ENCODE measurements at regions not wholly inside any gene's neighbourhood (a gene's known extent, or its start where the extent isn't known, plus 50 kb on each side); places are given as distances from the start of the nearest gene placed in this dataset.

DNA sequence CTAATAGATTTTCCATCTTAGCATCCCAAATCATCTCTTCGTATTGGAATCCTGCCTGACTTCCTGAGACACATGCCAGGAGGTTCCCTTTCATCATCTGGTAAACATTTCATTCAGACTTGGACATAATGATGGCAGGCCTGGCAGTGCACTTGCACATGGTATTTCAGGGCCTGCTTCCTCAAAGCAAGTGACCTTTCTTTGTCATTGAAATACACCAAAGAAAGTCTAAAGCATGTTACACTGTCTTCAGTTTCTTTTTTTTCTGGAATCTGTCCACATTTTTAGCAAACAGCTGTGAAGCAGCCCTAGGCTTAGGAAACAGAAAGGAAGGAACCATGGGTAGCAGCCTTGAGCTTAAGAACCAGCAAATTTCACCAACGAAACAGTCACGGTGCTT lies 205.9 kb upstream of the VCX start:
- H3K36me3 ChIP-seq, result no peaks in the 10 kb centered on the region
- DNase-seq, result no peak
- H3K4me3 ChIP-seq, result no peak overlapping the region
- peaks cover 0 to 15% (median 0%) of the 10 kb centered on the region in 12 donors for H3K9me3 ChIP-seq
- no peak for TF ChIP-seq POLR2A (IDR thresholded peaks at IDR 0.05)
- TF ChIP-seq, protein P1, sequence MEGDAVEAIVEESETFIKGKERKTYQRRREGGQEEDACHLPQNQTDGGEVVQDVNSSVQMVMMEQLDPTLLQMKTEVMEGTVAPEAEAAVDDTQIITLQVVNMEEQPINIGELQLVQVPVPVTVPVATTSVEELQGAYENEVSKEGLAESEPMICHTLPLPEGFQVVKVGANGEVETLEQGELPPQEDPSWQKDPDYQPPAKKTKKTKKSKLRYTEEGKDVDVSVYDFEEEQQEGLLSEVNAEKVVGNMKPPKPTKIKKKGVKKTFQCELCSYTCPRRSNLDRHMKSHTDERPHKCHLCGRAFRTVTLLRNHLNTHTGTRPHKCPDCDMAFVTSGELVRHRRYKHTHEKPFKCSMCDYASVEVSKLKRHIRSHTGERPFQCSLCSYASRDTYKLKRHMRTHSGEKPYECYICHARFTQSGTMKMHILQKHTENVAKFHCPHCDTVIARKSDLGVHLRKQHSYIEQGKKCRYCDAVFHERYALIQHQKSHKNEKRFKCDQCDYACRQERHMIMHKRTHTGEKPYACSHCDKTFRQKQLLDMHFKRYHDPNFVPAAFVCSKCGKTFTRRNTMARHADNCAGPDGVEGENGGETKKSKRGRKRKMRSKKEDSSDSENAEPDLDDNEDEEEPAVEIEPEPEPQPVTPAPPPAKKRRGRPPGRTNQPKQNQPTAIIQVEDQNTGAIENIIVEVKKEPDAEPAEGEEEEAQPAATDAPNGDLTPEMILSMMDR (IDR thresholded peaks at IDR 0.05), result no peak
- no peak overlapping the region for H3K27ac ChIP-seq
- H3K27me3 ChIP-seq, result no peaks in the 10 kb centered on the region
- intact Hi-C loops (cut with DNase I), result no loop called here
- no peaks in the 10 kb centered on the region for H3K4me1 ChIP-seq
- ATAC-seq, result no peak
- 59 to 62% (median 60%) methylated on average over 3 of the region's 3 CpGs for WGBS, 4 donors

DNA sequence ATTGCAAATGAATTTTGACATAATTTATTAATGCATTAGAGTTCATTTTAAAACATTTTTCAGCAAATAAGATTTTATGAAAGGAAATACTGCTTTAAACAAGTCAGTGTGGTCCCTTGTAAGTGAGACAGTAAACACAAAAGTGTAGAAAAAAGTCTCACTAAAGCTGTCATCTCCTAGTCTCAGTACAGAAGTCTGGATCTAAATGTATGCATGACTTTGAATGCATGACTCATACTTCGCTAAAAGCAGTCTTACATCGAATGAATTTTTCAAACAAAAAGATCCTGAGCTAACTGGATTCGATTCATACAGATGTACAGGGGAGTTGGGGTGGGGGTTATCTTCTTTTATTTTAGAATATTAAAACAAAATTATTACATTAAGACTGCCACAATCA lies 207.4 kb upstream of the VCX start:
- 64 to 82% (median 76%) methylated on average over 3 of the region's 3 CpGs for WGBS, 4 donors
- TF ChIP-seq, protein P1 (IDR thresholded peaks at IDR 0.05), result no peak
- TF ChIP-seq POLR2A (IDR thresholded peaks at IDR 0.05), result no peak
- H3K36me3 ChIP-seq, result no peaks in the 10 kb centered on the region
- DNase-seq (no peak), ATAC-seq (no peak)
- intact Hi-C loops (cut with DNase I), result no loop called here
- no peak overlapping the region for H3K4me3 ChIP-seq
- H3K4me1 ChIP-seq, result no peaks in the 10 kb centered on the region
- peaks cover 0 to 17% (median 0%) of the 10 kb centered on the region in 12 donors for H3K9me3 ChIP-seq
- no peaks in the 10 kb centered on the region for H3K27me3 ChIP-seq
- H3K27ac ChIP-seq, result no peak overlapping the region

DNA sequence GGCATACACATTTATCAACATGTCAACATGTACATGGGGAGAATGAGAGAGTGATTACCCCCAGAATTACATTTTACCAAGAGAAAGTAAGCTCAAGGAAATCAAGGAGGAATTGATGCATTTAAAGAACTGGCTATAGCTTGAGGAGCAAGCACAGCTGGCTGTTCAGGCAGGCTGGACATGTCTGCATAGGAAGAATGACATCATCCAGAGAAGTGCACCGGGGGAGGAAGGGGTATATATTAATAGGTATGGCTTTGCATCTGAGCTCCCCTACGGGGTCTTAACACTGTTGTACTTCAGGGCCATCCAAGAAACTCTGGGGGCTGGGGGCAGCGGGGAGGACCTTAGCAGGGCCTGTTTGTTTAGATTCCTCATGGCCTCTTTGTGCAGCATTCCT lies 222.4 kb upstream of the VCX start:
- no peak for DNase-seq
- H3K27me3 ChIP-seq, result no peaks in the 10 kb centered on the region
- no peak overlapping the region for H3K4me3 ChIP-seq
- no peak overlapping the region for H3K27ac ChIP-seq
- no peak for ATAC-seq
- no peaks in the 10 kb centered on the region for H3K4me1 ChIP-seq
- TF ChIP-seq, protein P1 (IDR thresholded peaks at IDR 0.05), result no peak
- no peak for TF ChIP-seq POLR2A (IDR thresholded peaks at IDR 0.05)
- 47 to 58% (median 54%) methylated on average over 3 of the region's 3 CpGs for WGBS, 4 donors
- no peaks in the 10 kb centered on the region for H3K36me3 ChIP-seq
- H3K9me3 ChIP-seq, result no peaks in the 10 kb centered on the region
- intact Hi-C loops (cut with DNase I), result no loop called here

DNA sequence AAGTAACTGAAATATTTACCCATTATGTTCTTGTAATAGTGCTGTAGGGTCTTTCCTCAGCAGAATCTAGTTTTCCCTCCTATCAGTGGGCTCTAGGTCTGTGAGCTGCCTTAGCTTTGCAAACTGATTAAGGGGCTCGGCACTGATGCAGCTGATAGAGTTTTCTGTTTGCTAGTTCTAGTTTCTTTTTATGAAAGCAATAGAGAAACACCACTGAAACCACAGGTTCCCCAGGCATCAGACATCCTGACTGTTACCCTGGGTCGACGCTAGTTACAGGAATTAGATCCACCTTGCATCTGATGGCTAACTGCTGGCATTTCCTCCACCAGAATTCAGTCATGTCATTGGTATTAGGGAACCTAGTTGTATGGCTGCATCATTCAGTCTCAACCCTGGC lies 225.0 kb upstream of the VCX start:
- no peak overlapping the region for H3K4me3 ChIP-seq
- intact Hi-C loops (cut with DNase I), result no loop called here
- H3K4me1 ChIP-seq, result no peaks in the 10 kb centered on the region
- H3K9me3 ChIP-seq, result no peaks in the 10 kb centered on the region
- ATAC-seq, result no peak
- 69 to 90% (median 82%) methylated on average over 3 of the region's 3 CpGs for WGBS, 4 donors
- no peak for DNase-seq
- no peaks in the 10 kb centered on the region for H3K36me3 ChIP-seq
- H3K27ac ChIP-seq, result no peak overlapping the region
- TF ChIP-seq, protein P1 (IDR thresholded peaks at IDR 0.05), result no peak
- no peak for TF ChIP-seq POLR2A (IDR thresholded peaks at IDR 0.05)
- H3K27me3 ChIP-seq, result no peaks in the 10 kb centered on the region
